GM19452 (cell line): ENCODE measurements at regions not wholly inside any gene's neighbourhood (a gene's known extent, or its start where the extent isn't known, plus 50 kb on each side); places are given as distances from the start of the nearest gene placed in this dataset.

Experiments used
- ATAC-seq: cut with Tn5 transposase; IDR thresholded peaks from one replicate; pipeline ENCODE4 v1.9.1; 2021; ENCODE audit not compliant: unreplicated experiment

GRCh38 chr5:119789406-119790117 is 160.2 kb downstream of the FAM170A start:
- no peak for ATAC-seq

GRCh38 chr5:119792161-119792799 is 162.9 kb downstream of the FAM170A start:
- ATAC-seq = no peak

- no peak for ATAC-seq
Measured at GRCh38 chr5:119795768-119796167, 166.4 kb downstream of the FAM170A start.

- ATAC-seq = no peak
Measured at GRCh38 chr5:119801570-119801969, 172.2 kb downstream of the FAM170A start.

- no peak for ATAC-seq
Measured at GRCh38 chr5:119808024-119808423, 178.7 kb downstream of the FAM170A start.

GRCh38 chr5:119808474-119808873 is 179.1 kb downstream of the FAM170A start:
- ATAC-seq = no peak

- ATAC-seq = no peak
Measured at GRCh38 chr5:119810217-119810616, 180.9 kb downstream of the FAM170A start.

GRCh38 chr5:119811458-119811857 is 182.1 kb downstream of the FAM170A start:
- no peak for ATAC-seq

GRCh38 chr5:119814655-119815054 is 185.3 kb downstream of the FAM170A start:
- no peak for ATAC-seq

GRCh38 chr5:119816055-119816454 is 186.7 kb downstream of the FAM170A start:
- ATAC-seq = no peak

GRCh38 chr5:119820016-119820415 is 190.7 kb downstream of the FAM170A start:
- no peak for ATAC-seq

GRCh38 chr5:119820608-119821007 is 191.2 kb downstream of the FAM170A start:
- ATAC-seq = no peak

GRCh38 chr5:119828541-119828940 is 199.2 kb downstream of the FAM170A start:
- no peak for ATAC-seq

- no peak for ATAC-seq
Measured at GRCh38 chr5:119829341-119829740, 200.0 kb downstream of the FAM170A start.

GRCh38 chr5:119833176-119833575 is 203.8 kb downstream of the FAM170A start:
- no peak for ATAC-seq

- ATAC-seq = no peak
Measured at GRCh38 chr5:119840175-119840574, 210.8 kb downstream of the FAM170A start.

GRCh38 chr5:119852140-119852539 is 222.8 kb downstream of the FAM170A start:
- ATAC-seq = no peak

- no peak for ATAC-seq
Measured at GRCh38 chr5:119860463-119860862, 231.1 kb downstream of the FAM170A start.

GRCh38 chr5:119862619-119863018 is 233.3 kb downstream of the FAM170A start:
- no peak for ATAC-seq

GRCh38 chr5:119864286-119864685 is 234.9 kb downstream of the FAM170A start:
- no peak for ATAC-seq

- no peak for ATAC-seq
Measured at GRCh38 chr5:119873611-119874010, 244.3 kb downstream of the FAM170A start.

- ATAC-seq = no peak
Measured at GRCh38 chr5:119876522-119876921, 247.2 kb downstream of the FAM170A start.

- no peak for ATAC-seq
Measured at GRCh38 chr5:119878712-119879111, 249.4 kb downstream of the FAM170A start.
